Glomerular endothelial cell (primary cell): ENCODE measurements at regions not wholly inside any gene's neighbourhood (a gene's known extent, or its start where the extent isn't known, plus 50 kb on each side); places are given as distances from the start of the nearest gene placed in this dataset.

Source experiments
- DNase-seq: peaks from one replicate; pipeline ENCODE4 v3.0.0-alpha.2; 2011; ENCODE audit warnings: low read depth, low spot score; ENCODE audit errors: extremely low read depth

DNA sequence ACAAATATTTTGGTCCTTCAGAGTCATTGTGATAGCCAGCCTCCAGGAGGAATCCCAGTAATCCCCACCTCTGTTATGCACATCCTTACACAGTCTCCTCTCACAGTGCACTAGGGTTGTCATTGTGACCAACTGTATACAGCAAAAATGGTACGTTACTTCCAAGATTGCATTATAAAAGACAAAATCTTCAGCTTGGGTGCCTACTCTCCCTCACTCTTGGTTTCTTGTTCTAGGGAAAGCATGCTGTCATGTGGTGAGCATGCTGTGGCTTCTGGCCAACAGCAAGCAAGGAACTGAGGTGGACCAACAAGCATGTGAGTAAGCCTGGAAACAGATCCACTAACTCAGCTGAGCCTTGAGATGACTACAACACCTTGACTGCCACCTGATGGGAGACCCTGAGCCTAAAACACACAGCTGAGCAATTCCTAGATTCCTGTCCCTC lies 130.1 kb upstream of the DST start:
- DNase-seq = no peak

DNA sequence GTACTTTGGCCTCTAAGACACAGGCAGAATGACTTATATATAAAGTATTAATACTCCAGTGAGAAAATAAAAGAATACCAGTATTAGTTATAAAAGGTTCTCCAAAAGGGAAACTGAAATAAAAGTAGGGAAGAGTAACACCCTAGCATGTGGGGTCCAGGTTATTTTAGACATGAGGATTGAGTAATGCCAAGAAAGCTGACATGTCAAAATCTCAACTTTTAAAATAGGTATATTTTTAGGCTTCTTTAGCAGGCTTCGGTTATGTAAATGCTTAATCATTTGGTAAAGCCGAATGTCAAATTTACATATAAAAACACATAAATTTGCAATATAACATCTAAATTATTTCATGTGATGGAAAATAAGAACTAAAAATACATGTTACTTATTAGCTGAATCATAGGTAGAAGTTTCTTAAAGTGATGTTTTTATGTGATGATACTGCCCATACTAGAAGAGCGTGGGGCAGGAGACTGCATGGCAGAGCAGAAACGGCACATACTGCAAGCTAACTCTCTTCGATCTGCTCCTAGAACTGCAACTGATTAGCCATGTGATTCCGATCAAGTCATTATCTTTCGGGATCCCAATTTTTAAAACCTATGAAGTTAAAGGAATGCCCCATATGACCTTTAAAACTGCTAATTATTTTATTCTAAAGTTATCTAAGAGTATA lies 129.4 kb upstream of the DST start:
- no peak for DNase-seq

DNA sequence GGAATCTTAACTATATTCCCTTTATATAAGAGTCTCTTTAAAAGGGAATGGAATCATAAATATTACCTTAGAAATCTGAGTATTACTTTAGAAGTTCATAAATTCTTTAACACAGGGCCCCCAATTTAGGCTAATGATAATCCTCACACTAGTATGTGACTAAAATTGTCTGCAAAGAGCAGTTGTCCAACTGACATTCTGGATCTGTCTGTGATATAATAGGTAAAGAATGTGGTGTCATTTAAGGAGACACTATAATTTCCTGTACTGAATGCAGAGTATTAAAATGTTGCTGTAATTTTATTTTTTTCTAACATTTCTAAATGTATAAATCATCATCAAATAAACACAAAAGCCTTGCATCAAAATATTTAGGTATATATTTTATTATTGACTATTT lies 128.5 kb upstream of the DST start:
- no peak for DNase-seq

DNA sequence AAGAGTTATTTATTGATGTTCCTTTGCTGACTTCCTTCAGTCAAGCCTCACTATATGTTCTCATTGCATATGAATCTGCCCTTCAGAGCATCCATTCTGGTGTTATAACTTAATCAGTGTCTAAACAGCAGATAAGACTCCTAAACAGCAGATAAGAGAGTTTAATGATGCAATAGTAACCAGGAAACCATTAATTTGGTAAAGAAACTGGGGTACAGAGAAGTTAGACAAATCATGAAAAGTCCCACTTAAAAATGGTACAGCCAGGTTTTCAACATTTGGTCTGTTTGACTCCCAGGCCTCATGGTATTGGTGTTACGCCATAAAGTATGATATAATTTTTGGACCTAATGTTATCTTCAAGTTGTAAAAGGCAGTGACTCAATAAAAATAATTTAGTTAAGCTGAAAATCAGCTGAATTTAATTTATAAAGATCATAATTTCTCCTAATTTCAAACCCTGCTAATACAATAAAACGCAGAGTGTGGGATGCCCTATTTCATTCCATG lies 127.4 kb upstream of the DST start:
- no peak for DNase-seq

DNA sequence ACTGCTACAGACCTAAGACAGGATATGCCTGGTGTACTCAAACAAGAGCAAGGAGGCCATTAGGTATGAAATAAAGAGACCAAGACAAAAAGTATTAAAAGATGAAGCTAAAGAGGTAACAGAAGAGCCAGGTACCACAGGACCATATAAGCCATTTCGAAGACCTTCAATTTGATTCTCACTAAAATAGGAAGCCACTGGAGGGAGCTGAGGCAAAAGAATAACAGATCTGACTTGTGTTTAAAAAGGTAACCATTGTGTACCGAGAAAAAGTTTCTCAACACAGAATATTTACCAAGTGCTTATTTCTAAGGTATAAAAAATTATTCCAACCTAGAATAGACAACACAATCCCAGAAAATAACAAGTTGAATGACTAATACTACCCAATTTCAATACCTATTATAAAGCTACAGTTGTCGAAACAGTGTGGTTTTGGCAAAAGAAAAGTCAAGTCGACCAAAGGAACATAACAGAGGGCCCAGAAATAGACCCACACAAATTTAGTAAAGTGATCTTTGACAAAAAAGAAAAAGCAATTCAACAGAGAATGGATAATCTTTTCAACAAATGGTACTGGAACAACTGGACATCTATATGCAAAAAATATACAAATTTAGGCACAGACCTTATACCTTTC lies 125.3 kb upstream of the DST start:
- DNase-seq = no peak

DNA sequence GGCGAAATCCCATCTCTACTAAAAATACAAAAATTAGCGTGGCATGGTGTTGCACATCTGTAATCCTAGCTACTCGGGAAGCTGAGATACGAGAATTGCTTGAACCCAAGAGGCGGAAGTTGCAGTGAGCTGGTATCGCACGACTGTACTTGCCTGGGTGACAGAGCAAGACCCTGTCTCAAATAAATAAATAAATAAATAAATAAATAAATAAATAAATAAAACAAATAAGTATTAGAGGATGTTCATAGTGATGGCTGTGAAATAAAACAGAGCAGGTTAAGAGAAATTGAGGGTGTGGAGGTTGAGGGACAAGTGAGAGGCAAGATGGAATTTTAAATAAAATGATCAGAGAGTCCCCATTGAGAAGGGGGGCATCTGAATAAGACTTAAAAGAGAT lies 124.7 kb upstream of the DST start:
- DNase-seq = no peak

DNA sequence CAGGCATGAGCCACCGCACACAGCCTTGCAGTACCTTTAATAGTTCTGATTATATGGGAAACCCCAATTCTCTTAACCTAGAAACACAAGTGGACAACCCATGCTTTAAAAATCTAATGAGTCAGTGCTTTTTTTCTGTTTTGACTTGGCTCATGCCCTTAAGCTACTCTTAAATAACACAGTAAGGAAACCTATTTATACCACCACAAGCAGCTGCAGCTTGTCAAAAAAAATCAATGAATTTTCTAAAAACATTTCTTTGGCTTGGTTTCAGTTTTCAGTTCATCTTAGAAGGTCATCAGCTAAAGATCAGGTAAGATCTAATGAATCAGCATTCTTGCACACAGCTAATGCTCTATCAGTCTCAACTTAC lies 124.1 kb upstream of the DST start:
- no peak for DNase-seq

DNA sequence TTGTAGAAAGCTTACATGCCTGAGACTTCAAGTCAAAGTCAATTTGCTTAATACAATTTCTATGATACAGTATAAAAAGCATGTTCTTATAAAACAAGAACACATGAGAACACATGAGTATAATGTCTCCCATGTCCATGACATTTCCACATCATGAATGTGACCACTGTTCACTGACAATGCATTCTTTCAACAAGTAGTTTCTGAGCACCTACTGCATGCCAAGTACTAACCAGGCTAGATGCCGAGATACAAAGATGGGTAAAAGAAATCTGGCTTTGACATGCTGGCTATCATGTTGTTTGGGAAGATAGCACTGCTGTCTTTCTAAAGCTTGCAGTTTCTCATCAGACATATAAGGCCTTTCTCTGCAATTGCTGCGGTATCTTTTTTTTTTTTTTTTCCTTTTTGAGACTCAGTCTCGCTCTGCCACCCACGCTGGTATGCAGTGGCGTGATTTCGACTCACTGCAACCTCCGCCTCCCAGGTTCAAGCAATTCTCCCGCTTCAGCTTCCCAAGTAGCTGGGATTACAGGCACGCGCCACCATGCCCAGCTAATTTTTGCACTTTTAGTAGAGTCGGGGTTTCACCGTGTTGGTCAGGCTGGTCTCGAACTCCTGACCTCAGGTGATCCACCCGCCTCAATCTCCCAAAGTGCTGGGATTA lies 123.6 kb upstream of the DST start:
- no peak for DNase-seq

DNA sequence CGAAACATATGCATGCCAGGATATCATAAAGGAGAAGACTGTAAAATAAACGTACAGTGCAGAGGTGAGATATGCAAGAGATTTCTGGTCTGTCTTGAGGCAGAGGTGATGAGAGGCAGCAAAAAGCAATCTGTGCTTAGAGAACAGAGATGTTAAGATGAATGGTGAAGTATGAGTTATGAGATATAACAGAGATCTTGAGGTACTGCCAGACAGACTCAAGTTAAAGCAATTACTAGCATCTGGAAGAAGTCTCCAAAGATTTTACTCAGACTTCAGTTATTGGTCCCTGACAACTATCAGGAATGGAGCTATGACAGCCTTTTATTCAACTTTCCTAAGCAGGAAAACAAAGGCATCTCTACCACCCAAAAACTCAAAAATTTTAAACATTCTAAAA lies 122.8 kb upstream of the DST start:
- DNase-seq = no peak

DNA sequence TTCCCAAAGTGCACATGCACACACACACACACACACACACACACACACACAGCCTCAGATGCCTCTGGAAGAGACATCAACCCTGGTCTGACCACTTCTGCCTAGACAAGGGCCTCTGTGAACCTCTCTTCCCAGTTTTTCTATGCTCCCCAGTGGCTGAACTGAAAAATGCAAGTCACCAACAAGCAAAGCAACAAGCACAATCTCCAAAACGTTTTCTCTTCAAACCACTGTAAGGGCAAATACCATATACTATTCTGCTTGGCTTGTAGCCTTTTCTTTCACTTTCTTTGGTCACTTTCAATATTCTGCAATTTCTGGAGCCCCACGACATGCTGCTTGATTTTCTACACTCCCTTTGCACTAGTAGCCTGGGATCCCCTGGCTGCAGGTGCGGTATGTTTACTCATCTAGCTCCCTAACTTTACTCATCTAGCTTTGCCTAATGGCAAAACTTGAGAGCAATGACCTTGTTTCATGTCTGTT lies 121.4 kb upstream of the DST start:
- DNase-seq = no peak

DNA sequence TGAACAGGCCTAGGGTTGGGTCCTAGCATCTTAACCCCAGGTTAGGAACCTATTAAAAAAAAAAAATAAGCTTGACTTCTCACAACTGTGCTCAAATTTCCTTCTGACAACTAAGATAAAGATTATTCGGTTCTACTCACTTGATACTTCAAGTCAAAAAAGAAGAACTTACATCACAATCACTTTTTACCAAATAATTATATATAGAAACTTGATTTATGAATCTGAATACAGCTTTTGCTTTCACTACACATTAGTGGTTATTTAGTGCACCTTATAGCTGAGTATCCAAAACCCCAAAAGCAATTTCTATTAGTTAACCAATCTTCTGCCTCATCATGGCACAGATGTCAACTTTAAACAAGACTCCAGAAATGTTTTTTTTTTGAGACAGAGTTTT lies 119.0 kb upstream of the DST start:
- DNase-seq = no peak

DNA sequence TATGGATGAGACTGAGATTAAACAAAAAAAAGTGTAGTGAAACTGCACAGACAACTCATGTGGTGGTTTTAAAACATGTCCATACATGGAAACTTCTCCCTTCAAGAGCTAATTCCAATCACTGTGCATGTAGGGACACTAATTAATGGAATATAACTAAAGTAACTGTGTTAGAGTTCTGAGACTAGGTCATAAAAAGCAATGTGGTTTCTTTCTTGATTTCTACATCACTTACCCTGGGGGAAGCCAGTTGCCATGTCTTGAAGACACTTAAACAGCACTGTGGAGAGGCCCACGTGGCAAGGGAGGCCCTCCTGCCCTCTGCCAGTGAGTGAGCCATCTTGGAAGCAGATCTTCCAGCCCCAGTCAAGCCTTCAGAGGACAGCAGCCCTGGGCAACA lies 118.2 kb upstream of the DST start:
- no peak for DNase-seq

DNA sequence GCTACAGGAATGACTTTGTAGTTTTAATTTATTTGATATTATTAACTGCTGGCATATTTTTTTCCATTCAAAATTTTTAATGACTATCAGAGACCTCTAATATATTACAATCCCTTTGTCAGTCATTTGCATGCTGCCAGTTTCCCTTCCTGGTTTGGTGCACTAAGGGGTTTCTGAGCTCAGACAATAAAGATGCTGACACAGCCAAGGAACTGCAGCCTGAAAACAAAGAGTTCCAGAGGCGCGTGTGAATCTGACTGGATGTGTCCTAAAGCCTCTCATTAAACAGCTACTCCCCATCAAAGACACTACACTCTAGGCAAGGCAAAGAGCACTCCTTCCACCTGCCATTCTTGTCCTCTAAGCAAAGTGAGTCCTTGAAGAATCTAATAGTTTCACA lies 116.8 kb upstream of the DST start:
- no peak for DNase-seq

DNA sequence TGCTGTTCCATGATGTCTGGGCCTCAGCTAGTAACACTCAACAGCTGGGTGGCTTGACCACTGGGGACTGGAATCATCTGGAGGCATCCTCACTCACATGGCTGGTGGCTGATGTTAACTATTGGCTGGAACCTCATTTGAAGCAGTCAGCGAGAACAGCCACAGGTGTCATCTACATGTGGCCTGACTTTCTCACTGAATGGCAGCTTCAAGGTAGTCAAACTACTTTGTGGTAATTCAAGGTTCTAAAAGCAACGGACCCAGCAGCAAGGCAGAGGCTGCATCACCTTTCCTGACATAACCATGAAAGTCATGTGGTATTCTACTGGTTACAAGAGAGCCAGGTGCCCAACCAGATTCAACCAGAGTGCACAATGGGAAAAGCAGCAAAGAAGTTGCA lies 115.9 kb upstream of the DST start:
- DNase-seq = no peak

DNA sequence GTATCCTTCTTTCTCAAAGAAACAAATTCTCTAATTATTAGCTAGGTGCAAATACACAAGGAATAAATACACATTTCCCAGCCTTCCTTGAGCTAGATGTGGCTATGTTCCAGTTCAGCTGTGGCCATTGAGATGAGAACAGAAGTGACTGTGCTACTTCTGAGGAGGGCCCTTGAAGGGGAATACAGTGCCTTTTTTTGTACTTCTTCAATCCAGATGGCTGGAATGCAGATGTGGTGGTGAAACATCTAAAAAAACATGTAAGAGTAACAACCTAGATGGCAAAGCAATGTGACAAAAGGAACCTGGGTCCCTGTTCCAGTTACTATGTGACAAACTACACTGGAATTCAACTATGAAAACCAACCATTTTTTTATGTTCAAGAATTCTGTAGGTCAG lies 115.4 kb upstream of the DST start:
- no peak for DNase-seq

DNA sequence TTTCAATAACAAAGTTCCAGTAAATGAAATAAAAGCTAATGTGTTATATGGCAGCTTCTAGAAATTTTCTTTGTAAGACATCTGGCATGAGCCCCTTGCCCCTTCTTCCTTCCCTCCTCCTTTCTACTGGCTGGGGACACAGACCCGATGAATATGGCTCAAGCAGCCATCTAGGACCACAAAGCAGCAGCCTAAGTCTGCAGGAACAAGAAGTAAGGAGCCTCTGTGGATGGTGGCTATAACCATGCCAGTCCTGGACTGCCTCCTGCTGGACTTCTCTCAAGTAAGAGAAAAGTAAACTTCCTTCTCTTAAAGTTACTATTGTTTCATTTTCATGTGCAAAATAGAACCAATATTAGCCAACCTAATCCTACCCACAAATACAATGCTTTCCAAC lies 114.9 kb upstream of the DST start:
- DNase-seq = peak; percentile 45

DNA sequence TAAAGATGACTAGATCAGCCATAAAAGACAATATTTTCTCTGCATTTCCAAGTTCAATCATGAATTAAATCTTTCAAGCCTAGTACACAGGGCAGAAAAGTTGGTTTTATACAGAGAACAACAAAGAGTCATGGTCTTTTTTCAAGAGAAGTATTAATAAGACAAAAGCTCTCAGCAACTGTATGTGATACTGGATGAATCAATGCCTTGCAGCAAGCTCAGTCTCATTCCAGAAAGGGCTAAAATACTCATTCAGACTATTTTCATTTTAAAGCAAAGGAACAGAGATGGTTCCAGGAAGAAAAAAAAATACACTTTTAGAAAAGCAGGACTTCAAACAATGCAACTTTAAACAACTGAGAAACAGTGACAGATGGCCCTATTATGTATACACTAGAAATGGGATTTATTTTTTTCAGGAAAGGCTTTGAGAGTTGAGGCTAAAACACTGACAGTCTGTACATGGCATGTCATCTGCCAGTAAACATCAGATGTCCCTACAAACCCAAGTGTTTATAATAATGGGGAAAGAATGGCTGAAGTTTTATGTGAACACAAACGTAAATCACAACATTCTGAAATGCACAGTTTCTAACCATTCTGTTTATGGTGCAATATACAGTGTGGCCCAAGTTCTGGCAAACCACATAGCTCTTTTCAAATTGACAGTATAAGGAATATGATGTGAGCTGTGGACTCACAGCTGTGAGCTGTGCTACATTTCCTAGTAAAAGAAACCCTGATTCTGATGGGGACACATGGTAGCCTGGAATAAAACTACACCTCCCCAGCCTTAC lies 114.3 kb upstream of the DST start:
- DNase-seq = no peak

DNA sequence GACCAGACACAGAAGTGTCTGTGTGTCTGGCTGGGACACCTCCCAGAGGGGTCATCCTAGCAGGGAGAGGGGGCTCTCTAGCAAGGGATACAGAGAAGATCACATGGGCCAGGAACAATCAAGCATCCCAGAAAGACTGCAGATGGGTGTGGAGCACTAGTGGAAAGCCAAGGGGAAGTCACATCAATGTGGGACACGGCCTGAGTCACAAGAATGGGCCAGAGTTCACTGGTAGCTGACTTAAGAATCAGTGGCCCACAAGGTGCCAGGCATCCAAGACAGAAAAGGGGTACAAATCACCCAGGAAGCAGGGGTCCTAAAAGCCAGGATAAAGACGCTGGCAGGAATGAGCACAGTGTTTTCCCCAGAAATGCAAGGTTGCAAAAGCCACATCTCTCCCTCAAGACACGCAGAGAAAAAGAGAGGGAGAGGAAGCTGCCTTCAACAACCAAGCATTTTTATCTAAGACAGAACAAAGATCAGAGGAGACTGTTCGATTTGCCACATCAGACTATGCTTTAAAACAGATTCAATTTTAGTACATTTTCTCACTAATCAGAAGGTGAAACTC lies 113.6 kb upstream of the DST start:
- DNase-seq = no peak

DNA sequence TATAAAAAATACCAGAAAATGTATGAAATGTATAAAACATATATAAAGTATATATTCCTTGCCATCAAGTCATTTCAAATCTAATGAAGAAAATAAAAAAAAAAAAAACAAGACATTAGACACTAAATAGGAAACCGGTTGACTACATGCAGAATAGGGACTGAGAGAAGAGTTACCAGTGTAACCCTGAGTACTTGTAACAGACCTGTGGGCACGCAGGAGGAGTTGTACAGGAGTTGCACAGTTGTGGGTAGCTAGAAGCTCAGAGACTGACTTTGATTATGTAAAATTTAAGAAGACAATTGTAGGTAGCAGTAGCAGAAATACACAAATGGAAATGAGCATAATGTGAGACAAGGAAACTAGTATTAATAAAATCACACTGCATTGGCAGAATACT lies 112.4 kb upstream of the DST start:
- no peak for DNase-seq

DNA sequence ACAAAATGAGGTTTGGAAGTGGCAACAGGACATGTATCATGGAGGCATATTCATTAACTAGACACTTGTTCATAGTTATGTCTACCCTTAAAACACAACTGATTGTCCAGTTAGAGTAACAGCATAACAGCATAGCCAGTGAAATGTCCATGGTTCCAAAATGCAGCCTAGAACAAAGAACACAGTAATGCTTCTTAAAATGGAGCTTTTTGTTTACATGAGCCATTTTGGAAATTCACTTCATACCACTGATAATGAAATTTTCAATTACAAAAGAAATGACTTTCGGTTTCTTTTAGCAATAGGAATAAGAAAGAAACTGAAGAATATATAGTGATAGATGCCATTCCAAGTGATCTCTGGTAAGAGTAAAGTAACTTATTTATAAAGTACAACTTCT lies 111.1 kb upstream of the DST start:
- DNase-seq = no peak

DNA sequence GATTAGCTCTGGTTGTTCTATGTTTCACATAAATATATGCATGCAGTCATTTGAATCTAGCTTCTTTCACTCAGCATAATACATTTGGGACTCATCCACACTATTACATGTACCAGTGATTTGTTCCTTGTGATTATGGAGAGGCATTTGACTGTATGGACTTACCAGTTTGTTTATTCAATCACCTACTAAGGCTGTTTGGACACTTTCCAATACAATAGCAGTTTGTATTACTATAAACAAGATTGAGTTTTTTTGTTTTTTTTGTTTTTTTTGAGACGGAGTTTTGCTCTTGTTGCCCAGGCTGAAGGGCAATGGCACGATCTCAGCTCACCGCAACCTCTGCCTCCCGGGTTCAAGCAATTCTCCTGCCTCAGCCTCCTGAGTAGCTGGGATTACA lies 109.8 kb upstream of the DST start:
- no peak for DNase-seq
